ENCODE measurements at regions not wholly inside any gene's neighbourhood (a gene's known extent, or its start where the extent isn't known, plus 50 kb on each side); places are given as distances from the start of the nearest gene placed in this dataset.

DNA sequence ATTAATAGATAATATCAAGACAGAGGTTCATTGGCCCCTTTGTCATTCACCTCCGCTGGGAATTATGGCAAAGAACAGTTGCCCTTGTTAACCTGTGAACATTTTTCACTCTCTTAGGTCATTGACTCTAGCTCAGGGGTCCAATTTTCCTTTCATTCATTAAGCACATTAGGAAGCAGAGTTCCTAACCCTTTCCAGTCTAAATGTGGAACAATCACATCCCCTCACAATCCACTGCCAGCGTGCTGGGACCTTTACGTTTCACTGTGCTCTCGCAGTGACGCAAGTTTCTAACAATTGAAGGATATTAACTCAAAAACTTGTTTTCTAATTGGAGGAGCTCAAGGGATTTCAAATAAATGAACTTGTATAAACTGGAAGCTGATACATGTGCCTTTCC lies 79.3 kb upstream of the MEOX2 start:
- TF ChIP-seq, protein P1, sequence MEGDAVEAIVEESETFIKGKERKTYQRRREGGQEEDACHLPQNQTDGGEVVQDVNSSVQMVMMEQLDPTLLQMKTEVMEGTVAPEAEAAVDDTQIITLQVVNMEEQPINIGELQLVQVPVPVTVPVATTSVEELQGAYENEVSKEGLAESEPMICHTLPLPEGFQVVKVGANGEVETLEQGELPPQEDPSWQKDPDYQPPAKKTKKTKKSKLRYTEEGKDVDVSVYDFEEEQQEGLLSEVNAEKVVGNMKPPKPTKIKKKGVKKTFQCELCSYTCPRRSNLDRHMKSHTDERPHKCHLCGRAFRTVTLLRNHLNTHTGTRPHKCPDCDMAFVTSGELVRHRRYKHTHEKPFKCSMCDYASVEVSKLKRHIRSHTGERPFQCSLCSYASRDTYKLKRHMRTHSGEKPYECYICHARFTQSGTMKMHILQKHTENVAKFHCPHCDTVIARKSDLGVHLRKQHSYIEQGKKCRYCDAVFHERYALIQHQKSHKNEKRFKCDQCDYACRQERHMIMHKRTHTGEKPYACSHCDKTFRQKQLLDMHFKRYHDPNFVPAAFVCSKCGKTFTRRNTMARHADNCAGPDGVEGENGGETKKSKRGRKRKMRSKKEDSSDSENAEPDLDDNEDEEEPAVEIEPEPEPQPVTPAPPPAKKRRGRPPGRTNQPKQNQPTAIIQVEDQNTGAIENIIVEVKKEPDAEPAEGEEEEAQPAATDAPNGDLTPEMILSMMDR (IDR thresholded peaks at IDR 0.05; ENCODE audit: insufficient read depth, low read depth, low read length), result no peak
- ChIA-PET POLR2A (no interaction called here), CTCF (interaction anchor here (0.8 kb wide), 1 partner anchor 57 kb away, joined by 3 read pairs; no protein-coding TSS in a partner anchor)
- no peaks in the 10 kb centered on the region for H3K36me3 ChIP-seq (ENCODE audit: control insufficient read depth, insufficient read depth, low read length)
- no peaks in the 10 kb centered on the region for H3K27me3 ChIP-seq (ENCODE audit: control insufficient read depth, insufficient read depth, low read length)
- no peak for DNase-seq (ENCODE audit: low read depth)
- H3K4me3 ChIP-seq (ENCODE audit: low read depth, low read length), result no peak overlapping the region

DNA sequence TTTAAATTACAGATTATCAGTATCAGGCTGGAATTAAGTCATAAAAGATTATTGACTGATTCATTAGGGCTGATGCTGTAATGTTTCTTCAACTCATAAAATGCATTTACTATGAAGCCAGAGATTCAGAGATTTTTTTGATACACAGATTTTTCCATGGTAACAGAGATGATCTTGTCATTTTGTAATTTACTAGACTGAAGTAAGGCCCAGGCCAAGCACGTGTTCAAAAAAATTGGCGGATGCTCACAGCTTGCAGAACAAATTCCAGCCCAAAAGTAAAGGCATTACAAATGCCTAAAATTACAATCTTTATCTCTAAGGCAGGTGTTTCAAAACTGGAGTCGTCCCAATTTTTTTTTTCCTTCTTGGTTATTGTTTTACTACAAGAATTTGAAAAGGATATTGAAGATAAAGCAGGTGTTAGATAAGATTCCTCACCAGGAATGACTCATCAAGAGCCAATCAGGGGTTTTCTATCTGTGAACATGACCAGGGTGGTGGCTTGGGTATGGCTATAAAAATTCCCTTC lies 78.4 kb upstream of the MEOX2 start:
- TF ChIP-seq, protein P1 (IDR thresholded peaks at IDR 0.05; ENCODE audit: insufficient read depth, low read depth, low read length), result no peak
- Histone ChIP-seq H3K27me3 (ENCODE audit: control insufficient read depth, insufficient read depth, low read length) (no peaks in the 10 kb centered on the region), H3K4me3 (ENCODE audit: low read depth, low read length) (no peak overlapping the region), H3K36me3 (ENCODE audit: control insufficient read depth, insufficient read depth, low read length) (no peaks in the 10 kb centered on the region)
- ChIA-PET CTCF (no interaction called here), POLR2A (no interaction called here)
- no peak for DNase-seq (ENCODE audit: low read depth)

DNA sequence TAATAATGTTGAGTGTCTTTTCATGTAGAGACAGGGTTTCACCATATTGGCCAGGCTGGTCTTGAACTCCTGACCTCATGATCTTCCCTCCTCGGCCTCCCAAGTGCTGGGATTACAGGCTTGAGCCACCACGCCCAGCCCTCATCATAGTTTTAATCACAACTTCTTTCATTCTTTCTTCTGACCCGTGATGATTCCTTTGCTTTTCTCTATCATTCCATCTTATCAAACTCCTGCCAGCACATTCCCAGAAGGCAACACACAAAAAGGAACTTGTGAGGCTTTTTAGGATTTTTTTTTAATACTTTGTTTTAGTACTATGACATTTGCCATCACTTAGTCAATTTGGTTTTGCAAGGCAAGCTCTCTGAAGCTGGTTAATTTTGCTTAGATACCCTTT lies 77.5 kb upstream of the MEOX2 start:
- TF ChIP-seq, protein P1 (IDR thresholded peaks at IDR 0.05; ENCODE audit: insufficient read depth, low read depth, low read length), result no peak
- Histone ChIP-seq H3K27me3 (ENCODE audit: control insufficient read depth, insufficient read depth, low read length) (no peaks in the 10 kb centered on the region), H3K4me3 (ENCODE audit: low read depth, low read length) (no peak overlapping the region), H3K36me3 (ENCODE audit: control insufficient read depth, insufficient read depth, low read length) (no peaks in the 10 kb centered on the region)
- POLR2A ChIA-PET, result no interaction called here
- CTCF ChIA-PET, result no interaction called here
- DNase-seq (ENCODE audit: low read depth), result no peak

DNA sequence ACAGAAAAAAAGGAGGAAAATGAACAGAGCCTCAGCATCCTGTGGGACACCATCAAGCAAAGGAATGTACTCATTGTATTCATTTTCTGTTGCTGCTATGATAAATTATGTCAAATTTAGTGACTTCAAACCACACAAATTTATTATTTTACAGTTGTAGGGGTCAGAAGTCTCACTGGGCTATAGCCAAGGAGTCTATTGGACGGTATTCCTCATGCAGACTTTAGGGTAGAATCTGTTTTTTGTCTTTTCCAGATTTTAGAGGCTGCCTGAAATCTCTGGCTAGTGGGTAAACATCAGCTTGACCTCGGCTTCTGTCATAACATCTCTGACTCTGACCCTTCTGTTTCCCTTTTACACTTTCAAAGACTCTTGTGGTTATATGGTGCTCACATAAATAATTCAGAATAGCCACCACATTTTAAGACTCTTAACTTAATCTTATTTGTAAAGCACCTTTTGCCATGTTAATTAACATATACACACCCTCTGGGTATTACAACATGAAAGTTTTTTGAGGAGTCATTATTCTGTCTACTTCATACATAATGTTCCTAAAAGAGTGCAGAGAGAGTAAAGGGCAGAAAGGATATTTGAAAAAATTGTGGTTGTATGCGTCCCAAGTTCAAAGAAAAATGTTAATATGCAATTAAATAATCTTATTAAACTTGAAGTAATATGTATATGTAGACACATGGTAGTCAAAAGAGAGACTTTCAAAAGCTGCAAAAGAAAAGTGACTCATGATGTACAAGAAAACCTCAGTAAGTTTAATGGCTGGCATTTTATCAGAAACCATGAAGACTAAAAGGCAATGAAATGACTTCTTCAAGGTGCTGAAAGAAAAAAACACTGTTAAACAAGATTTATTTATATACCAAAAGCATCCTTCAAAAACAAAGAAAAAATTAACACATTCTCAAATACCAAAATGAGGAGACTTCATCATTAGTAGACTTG lies 70.8 kb upstream of the MEOX2 start:
- H3K4me3 ChIP-seq (ENCODE audit: low read depth, low read length), result no peak overlapping the region
- POLR2A ChIA-PET, result no interaction called here
- CTCF ChIA-PET, result no interaction called here
- no peaks in the 10 kb centered on the region for H3K36me3 ChIP-seq (ENCODE audit: control insufficient read depth, insufficient read depth, low read length)
- TF ChIP-seq, protein P1 (IDR thresholded peaks at IDR 0.05; ENCODE audit: insufficient read depth, low read depth, low read length), result no peak
- H3K27me3 ChIP-seq (ENCODE audit: control insufficient read depth, insufficient read depth, low read length), result no peaks in the 10 kb centered on the region
- no peak for DNase-seq (ENCODE audit: low read depth)

DNA sequence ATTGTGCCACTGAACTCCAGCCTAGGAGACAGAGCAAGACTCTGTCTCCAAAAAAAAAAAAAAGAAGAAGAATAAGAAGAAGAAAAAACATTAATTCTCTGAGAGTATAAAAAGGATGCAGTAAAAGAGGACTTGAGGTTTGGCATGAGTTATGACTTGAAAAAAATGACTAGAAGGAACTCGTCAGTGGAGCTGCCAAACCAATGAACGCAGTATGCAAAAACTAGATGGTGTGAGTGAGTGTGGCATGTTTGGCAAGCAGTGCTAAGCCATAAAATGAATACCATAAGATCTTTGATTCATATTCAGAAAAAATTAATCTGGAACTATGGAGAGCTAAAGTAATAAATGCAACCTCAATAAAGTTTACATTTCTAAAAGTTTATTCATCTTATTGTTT lies 68.6 kb upstream of the MEOX2 start:
- POLR2A ChIA-PET, result no interaction called here
- no peaks in the 10 kb centered on the region for H3K27me3 ChIP-seq (ENCODE audit: control insufficient read depth, insufficient read depth, low read length)
- H3K4me3 ChIP-seq (ENCODE audit: low read depth, low read length), result no peak overlapping the region
- H3K36me3 ChIP-seq (ENCODE audit: control insufficient read depth, insufficient read depth, low read length), result no peaks in the 10 kb centered on the region
- TF ChIP-seq, protein P1 (IDR thresholded peaks at IDR 0.05; ENCODE audit: insufficient read depth, low read depth, low read length), result no peak
- CTCF ChIA-PET, result no interaction called here
- no peak for DNase-seq (ENCODE audit: low read depth)
